D341Med (cell line): ENCODE measurements at regions not wholly inside any gene's neighbourhood (a gene's known extent, or its start where the extent isn't known, plus 50 kb on each side); places are given as distances from the start of the nearest gene placed in this dataset.
A peak's percentile ranks its signal among the peaks of the same experiment; 100 is the strongest.
"Not testable (repeated sequence)": the region's sequence is repeated elsewhere in the genome, so short reads cannot be mapped to it uniquely, and the experiment has no call there.

Experiments
- DNase-seq: peaks from one replicate; pipeline ENCODE4 v3.0.0; 2012; ENCODE audit warnings: low spot score

DNA sequence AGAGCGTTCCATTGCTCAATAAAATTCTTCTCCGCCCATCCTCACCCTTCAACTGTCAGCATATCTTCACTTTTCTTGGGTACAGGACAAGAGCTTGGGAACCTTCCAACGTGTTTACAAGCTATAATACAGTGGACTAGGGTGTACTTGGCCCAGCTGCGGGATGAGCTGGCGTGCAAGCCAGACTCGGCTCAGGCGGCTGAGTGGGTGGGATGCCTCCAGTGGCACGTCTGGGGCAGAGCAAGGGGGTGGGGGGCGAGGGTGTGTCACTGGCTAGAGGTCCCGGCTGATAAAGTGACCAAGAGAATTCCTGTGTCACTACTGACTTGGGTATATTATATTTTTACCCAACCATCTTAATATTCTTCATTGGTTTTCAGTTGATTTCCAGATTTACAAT is 179.7 kb downstream of the EVA1A start:
- DNase-seq, result peak; percentile 14

DNA sequence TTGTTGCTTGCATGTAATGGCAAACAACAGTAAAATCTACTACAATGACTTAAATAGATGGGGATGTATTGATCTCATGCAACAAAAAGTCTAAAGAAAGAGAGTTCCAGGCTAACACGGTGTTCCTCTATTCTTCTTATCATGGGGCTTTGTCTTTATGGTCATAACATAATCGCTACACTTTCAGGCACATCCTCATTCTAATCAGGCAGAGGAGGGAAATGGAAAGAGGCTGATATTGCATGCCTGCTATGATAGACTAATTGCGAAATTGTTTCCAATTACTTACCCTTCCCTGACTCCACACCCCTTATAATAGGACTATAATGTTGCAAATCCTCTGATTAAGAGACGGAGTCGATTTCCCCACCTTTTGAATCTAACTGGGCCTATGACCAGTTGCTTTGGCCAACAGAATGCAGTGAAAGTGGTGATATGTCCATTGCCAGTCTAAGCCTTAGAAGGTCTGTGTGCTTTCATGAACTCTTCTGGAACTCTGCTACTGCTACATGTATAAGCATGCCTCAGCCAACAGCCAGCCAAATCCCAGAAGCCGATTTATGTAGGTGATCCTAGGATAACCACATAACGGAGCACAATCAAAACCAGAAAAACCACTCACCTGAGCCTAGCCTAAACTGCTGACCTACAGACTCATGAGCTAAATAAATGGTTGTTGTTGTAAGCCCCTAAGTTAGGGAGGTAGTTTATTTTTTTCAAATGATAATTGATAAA is 180.3 kb upstream of the TACR1 start:
- no peak for DNase-seq

DNA sequence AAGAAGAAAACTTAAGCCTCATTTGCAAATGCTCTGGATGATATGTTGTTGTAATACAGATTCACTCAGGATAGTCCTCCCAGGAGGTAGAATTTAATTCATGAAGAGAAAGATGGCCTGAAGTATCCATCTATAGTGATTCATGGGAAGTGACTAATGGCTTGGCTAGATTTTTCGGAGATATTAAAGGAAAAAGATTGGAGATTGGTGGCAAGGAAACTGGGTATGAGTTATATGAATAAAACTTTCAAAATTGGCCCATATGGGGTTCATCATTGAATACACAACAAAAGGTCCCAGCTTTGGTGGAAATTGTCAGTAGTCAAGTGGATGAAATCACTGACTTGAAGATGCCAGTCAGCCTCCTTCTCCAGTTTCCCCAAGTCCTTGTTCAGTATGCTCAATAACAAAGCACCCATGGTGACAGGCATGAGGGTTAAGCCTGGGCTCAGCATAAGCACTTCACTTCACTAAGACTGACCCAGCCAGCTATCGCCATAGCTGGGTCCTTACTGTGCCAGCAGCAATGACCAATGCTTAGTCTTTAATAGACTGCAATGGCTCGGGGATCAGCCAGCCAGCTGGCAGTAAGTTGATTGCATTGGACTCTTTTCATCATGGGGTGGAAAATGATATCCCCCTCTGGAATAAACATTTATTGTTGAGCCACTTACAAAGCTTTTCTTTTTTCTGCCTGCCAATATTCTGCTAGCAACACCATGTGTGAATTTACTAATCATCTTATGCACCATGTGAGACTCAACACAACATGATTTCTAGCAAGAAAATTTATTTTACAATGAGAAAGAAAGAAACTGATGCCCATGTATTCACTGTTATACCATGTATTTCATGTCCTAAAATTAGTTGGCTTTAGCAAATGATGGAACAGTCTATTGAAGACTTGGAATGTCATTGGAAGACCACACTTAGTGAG is 176.6 kb upstream of the TACR1 start:
- DNase-seq, result no peak

DNA sequence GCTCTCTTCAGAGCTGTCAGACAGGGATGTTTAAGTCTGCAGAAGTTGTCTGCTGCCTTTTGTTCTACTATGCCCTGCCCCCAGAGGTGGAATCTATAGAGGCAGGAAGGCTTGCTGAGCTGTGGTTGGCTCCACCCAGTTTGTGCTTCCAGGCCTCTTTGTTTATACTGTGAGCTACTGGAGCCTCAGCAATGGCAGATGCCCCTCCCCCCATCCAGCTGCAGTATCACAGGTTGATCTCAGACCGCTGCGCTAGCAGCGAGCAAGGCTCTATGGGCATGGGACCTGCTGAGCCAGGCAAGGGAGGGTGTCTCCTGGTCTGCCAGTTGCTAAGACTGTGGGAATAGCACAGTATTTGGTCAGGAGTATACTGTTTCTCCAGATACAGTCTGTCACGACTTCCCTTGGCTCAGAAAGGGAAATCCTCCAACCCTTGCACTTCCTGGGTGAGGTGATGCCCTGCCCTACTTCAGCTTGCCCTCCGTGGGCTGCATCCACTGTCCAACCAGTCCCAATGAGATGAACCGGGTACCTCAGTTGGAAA is 175.2 kb upstream of the TACR1 start:
- not testable (repeated sequence) for DNase-seq

DNA sequence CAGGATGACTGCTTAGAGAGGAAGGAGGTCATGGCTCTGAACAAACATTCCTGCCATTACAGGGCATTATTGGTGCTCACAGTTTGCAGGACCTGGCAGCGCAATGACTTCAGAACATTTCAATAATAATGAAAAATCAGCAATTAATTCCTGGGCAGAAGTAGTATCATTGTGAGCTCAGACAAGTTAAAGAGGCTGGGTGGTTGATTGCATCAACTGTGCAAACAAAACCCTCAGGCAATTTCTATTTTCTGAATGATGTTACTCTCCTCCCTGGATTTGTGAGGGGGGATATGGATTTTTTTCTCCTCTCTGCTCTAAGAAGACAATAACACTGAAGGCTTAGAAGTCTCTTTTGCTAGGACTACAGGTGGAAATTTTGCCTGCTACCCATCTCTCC is 168.1 kb upstream of the TACR1 start:
- DNase-seq, result no peak

DNA sequence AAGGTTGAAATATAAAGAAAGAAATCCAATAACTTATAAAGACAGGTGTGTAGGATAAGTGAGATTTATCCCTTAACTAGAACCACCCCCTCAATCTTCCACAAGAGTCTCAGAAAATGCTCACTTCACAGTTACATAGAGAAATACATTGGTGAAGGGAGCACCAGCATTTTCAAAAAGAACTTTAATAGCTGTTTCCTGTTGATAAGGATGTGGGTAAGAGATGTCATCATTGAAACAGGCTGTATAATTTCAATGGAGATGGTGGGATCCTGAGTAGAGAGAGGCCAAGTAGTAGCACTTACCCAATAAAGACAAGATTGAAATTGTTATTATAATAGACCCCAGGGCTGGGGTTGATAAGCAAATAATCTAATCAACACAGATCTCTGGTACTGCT is 162.2 kb upstream of the TACR1 start:
- no peak for DNase-seq

DNA sequence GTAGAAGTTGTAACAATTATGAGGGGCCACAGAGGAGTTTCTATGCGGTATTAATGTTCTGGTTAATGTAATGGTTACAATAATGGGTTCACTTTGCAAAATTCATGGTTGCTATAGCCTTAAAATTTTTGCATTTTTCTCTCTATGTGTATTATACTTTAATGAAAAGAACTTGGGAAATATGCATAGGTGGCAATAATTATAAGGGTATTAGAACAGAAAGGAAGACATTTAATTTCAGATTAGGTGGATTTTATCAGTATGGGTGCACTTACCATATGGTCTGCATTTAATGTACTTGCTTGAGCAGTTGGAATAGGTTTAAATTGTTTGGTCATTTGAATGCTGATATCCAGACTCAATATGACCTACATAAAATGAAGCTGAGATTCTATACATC is 161.6 kb upstream of the TACR1 start:
- no peak for DNase-seq

DNA sequence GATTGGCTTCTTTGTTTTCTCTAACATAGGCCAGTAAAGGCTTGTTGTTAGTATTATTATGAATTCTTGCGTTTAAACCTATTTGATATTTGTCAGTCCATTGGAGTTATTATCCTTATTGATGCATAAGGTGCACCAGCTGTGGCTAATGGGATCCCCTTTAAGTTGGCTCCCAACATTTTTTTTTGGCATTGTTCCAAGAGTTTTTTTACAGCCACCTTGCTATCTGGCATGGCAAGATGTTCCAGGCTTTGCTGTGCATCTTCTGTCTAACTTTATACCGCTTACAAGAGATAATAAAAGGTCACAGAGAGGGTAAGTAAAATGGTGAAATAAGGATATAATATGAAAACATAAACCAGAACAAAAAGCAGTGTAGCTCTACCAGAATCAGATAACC is 157.5 kb upstream of the TACR1 start:
- DNase-seq, result no peak

DNA sequence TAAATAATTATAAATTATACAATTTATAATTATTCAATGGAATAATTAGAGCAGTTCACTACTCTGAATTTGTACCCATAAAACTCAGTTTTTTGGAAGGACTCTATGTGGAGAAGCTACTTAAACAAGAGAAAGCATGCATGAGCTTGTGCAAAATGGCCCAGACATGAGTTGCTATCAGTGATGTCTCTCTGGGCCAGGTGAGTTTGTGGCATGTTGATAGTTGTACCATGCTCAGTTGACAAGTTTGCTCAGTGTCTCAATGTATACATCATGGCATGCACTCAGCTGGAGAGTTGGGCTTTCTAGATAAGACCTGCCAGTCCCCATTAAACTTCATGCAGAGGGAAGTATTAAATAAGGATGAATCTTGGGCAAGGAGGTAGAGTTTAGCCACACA is 153.8 kb upstream of the TACR1 start:
- DNase-seq, result no peak

DNA sequence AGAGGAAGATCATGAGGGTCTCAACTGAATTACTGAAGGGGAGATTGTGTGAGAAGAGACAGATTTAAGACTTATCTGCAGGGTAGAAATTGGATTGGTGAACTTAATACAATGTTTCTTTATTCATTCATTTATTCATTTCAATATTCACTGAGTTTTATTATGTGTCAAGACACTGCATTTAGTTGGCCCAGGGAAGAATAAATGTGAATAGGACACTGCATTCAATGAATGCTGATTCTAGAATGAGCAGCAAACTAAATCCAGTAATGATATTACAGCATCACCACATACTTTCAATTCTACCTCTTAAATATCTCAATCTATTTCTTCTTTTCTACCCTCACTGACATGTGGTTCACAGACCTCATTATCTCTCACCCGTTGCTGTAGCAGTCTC is 149.0 kb upstream of the TACR1 start:
- DNase-seq, result no peak

DNA sequence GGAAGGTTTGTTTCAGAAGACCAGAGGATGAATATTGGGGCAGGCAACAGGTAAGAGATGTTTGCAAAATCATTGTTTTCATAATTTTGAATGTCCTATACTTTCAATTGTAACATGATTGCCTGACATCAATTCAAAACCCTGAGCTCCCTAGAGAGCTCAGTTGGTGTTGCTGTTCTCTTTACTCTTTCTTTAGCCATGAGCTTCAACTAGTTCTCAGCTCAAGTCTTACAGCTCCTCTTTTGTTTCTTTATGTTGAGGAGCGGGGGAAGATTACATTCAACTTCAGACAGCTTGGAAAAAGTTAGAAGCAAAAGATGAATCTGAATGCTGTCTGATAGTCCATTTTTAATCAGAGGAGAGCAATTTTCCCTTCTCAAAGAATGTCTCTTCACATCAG is 144.8 kb upstream of the TACR1 start:
- no peak for DNase-seq

DNA sequence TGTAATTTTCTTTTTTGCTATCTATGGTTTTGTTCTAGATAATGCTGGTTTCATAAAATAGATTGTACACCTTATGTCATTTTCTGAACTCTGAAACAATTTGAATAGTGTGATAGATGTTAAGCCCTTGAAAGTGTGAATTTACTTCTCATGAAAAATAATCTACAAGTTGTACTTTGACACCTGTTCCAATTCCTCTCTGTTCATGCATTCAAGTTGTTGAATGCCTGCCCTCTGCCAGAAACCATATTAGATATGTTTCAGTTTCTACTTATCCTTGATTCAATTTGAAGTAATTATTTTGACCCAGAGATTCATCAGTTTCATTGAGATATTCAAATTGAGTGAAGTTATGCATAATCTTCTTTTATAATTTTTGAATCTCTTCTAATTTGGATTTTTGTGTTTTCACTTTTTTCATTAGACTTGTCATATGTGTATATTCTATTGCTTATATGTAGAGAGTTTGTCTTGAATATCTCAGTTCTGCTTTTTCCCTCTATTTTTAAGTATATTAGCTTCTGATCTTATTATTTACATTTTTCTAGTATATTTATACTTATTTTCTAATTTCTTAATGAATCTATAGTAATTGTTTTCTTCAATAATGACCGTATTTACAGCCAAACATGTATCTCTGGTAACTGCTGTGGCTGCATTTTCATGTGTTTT is 143.3 kb upstream of the TACR1 start:
- DNase-seq, result no peak

DNA sequence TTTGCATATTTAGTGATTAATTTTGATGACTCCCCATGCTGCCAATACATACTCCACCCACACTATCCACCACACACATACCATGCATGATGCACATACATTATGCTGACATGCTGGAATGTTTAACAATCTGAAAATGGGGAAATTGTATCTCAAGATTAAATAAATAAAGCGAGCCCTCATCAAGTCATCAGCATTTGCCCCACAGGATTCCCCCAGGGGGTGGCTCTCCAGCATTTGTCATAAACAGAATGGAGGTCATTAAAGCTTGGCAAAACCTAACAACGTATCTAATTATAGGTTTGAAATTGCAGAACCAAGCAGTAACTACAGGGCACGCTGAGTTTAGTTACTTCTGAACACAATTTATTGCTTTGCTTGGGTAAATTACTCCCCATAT is 141.2 kb upstream of the TACR1 start:
- DNase-seq, result no peak

DNA sequence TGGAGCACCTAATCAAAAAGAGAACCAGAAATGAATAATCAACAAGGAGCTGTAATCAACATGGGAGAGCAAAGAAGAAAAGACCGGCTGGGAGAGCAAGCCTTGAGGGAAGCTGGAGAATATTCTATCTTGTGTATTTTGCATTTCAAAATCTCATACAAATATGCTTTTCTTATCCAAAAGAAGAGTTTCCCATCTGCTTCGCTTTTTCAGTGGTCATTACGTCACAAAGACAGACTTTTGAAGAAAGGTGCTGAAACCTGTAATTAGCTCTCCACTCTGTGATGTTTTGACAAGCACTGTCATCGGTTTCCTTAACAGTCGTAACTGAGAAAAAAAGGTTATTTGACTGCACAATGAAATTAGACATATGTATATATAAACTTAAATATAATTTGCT is 139.1 kb upstream of the TACR1 start:
- DNase-seq, result no peak

DNA sequence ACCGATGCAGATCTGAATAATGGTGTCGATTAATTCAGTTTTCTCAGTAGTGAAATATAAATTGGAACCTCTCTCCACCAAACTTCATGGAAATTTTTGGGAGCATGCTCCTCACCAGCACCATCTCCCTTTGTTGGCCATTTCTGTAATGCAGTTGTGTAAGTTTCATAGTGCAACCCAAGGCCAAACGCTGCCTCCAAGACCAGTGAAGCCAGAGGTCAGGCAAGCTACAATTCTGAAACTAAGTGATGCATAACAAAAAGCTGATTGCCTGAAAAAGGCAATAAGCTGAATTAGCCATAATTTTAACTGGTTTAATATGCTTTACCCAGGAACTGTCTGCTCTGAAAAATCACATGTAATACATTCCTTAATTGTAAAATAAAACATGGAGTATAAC is 138.3 kb upstream of the TACR1 start:
- no peak for DNase-seq

DNA sequence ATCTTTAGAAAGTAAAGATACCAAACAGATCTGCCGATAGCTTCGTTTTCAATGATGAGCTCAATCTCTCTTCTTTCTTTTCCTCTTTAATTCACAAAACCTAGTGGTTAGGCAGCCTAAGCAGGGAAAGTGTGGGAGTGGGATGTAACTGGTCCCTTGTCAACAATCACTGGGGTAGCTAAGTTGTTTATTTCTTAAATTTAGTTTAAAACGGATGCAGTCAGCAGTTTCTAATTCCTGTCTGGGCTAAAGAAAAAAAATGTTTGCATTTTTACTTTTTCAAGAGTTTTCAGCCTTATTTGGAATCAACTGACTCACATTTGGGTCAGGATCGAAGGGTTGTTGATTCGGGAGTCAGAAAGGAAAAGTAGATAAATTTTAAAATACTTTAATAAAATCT is 137.7 kb upstream of the TACR1 start:
- no peak for DNase-seq

DNA sequence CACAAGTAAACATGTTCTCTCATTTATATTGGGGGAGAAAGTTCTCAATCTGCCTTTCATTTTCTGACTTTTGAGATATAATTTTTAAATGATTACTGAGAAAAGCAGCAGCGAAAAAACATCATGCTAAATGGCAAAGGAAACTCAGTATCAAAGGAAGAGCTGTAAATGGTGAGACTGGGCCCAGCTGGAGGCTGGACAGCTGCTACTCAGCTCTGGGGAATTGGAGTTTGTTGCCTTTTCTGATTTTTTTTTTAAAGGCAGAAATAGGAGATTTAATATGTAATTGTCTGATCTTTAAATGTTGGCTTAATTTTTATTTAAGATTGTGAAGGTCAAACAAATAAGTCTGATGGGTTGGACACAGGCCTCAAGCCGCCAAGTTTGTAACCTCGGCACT is 137.1 kb upstream of the TACR1 start:
- DNase-seq, result no peak

DNA sequence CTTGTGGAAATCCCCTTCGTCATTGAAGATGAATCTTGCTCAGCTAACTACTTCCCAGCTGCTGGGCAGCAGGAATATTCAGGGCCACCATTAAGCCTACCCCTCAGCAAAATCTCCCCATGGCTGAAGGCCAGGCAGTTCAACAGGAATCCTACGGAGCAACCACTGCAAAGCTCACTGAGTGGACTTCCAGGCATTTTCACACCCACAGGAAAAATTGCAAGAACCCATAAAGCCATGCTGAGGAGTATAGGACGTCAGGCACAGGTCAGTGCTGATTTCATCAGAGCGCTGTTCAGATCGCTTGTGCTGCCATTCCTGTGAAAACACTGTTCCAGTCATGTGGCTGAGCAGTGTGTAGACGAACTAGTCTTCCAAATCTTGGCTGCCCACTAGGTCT is 134.8 kb upstream of the TACR1 start:
- DNase-seq, result no peak

DNA sequence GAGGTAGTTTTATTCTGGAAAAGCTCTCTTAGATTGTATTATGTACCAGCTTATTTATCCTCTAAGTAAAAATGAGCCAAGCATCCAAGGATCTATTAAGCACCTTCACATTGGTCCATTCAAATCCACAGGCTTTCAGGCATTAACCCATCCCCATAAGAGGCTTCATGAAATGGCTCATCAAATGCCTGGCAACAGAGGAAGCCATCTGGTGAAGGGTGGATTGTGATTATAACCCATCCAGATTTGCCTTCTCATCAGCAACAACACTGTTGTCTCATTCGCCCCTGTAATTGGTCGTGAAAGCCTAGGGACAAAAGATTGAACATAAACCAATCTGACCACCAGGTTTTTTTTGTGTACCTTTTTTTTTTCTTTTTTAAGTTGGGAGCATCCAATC is 134.3 kb upstream of the TACR1 start:
- DNase-seq, result peak; percentile 43

DNA sequence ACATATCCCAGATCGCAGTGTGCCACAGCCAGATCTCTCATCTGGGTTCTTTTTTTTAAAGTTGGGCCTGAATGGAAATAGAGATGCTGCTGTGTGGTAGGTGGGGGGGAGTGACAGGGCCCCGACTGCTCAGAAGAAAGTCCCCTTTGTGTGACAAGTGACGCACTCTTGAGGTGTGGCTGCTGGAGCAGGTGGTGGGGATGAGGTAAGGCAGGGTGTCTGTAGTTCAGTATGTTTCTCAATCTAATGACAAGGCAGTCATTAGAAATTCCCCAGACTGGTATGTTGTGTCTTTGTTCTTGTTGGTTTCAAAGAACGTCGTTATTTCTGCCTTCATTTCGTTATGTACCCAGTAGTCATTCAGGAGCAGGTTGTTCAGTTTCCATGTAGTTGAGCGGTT is 128.8 kb upstream of the TACR1 start:
- no peak for DNase-seq

DNA sequence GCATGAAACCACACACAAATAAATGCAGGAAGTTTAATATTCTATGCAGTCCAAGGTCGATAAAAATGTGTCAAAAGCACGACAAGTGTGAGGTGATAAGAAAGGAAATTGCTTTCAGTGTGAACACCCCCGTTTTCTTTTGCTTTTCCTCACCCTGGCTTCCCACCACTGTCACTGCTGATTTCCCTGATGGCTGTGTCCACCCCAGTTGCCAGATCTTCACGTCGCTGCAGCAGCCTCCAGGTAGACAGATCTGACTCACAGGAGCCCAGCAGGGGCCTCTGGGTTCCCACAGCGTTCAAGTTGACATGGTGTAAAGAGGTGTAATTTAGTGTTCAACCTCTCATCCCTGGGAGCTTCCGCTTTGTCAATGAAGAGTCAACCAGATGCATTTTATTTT is 128.0 kb upstream of the TACR1 start:
- no peak for DNase-seq

DNA sequence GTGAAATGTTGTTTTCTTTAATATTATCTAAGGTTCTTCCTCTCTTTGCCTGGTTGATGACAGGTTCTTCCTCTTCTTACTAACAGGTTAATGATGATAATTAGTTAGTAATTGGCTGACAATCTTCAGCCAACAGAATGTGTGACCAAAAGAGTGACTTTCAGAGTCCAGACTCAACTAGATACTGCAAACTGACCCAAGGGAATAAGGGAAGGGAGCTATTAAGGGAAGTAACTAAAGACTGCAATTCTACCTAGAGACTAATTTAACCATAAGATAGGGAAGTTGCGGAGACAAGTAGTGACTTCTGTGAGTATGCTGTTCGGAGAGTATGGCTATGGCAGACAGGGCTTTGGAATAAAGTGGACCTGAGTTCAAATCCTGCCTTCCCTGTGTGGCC is 127.3 kb upstream of the TACR1 start:
- no peak for DNase-seq

DNA sequence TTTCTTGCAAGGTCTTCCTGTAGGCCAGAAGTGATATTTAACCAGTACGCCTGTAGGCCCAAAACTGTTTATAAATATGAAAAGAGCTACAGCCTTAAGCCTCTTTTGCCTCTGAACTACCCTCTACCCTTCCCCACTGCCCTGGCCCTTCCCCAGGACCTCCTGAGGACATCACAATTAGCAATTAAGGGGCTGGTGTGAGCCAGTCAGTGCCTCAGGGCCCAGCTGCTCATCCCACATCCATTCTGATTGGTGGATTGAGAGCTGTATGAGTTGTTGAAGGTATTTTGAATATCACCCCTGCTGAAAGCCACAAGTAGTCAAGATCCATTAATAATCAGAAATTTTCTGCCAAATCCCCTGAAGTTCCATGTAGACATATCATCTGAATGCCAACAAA is 126.3 kb upstream of the TACR1 start:
- no peak for DNase-seq
